Astrocyte of the hippocampus (primary cell): ENCODE measurements at regions not wholly inside any gene's neighbourhood (a gene's known extent, or its start where the extent isn't known, plus 50 kb on each side); places are given as distances from the start of the nearest gene placed in this dataset.
"Not testable (repeated sequence)": the region's sequence is repeated elsewhere in the genome, so short reads cannot be mapped to it uniquely, and the experiment has no call there.

Experiments
- DNase-seq: peaks from one replicate; pipeline ENCODE4 v3.0.0; 2011; ENCODE audit warnings: low read depth, low spot score

- peak; percentile 33 for DNase-seq
These were observed 437.1 kb upstream of the CBLB start for GRCh38 chr3:106305882-106306435.

DNA sequence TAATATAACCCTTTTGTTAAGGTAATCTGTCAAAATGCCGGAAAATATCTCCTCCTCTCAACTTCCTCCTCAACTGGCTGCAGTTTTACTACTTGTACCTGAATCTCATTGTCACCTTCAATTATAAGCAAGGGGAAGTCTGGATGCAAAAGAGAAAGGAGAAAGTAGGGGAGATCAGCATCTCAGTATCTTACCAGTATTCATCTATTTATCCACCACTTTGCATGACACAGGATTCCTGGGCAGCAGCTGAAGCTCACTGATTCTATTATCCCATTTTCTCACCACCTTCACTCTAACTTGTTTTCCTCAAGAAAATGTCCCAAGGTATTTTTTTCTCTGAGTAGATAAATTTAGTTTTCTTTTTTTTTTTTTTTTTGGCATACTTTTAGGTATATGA, 440.5 kb upstream of the CBLB start:
- DNase-seq, result no peak

DNA sequence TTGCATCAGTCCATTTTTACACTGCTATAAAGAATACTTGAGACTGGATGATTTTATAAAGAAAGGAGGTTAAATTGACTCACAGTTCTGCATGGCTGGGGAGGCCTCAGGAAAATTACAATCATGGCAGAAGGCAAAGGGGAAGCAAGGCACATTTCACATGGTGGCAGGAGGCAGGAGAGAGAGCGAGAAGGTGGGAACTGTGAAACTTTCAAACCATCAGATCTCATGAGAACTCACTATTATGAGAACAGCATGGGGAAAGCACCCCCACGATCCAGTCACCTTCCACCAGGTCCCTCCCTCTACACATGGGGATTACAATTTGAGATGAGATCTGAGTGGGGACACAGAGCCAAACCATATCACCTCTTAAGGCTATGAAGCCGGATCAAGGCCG, 441.0 kb upstream of the CBLB start:
- not testable (repeated sequence) for DNase-seq

- DNase-seq, result no peak
These were observed 448.6 kb upstream of the CBLB start for GRCh38 chr3:106317141-106318055.

- not testable (repeated sequence) for DNase-seq
These were observed 452.6 kb upstream of the CBLB start for GRCh38 chr3:106321438-106321837.

- no peak for DNase-seq
These were observed 454.8 kb upstream of the CBLB start for GRCh38 chr3:106323586-106323985.

DNA sequence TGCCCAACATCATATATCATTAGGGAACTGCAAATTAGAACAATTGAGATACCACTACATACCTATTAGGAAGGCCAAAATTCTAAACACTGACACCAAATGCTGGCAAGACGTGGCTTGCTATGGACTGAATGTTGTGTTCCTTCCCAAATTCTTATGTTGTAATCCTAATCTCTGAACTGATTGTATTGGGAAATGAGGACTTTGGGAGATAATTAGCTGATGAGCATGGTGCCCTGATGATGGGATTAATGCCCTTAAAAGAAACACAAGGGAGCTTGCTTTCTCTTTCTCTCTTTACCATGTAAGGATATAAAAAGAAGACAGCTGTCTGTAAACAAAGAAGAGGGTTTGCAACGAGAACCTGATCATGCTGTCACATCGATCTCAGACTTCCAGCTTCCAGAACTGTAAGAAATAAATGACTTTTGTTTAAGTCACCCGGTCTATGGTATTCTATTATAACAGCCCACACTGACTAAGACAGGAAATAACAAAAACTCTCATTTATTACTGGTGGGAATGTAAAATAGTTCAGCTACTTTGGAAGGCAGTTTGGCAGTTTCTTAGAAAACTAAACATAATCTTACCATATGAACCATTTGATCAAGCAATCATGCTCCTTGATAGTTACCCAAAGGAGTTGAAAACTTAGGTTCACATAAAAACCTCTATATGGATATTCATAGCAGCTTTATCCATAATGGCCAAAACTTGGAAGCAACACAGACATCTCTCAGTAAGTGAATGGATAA, 458.3 kb upstream of the CBLB start:
- no peak for DNase-seq

DNA sequence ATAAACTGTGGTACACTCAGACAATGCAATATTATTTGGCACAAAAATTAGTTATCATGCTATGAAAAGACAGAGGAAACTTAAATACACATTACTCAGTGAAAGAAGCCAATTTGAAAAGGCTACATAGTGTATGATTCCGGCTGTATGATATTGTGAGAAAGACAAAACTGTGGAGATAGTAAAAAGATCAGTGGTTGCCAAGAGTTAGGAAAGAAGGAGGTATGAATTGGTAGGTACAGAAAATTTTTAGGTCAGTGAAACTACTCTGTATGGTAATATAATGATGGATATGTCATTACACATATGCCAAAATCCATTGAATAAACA, 458.8 kb upstream of the CBLB start:
- no peak for DNase-seq

DNA sequence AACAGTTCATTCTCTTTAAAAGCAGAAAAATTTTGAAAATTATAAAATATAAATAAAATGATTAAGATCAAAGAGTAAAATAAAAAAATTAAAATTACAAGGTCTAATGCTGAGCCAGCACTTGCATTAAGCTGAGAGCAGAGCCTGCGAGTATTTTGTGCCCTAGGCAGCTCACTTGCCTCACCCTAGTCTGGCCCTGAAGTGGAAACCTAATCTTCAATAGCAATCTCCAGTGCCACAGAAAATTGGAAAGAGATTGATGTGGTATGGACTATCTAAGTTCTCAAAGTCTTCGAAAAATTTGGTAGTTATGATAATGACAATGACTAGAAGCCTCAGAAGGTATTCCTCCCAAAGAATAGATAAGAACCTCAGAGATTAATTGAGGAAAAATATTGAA, 459.4 kb upstream of the CBLB start:
- no peak for DNase-seq

DNA sequence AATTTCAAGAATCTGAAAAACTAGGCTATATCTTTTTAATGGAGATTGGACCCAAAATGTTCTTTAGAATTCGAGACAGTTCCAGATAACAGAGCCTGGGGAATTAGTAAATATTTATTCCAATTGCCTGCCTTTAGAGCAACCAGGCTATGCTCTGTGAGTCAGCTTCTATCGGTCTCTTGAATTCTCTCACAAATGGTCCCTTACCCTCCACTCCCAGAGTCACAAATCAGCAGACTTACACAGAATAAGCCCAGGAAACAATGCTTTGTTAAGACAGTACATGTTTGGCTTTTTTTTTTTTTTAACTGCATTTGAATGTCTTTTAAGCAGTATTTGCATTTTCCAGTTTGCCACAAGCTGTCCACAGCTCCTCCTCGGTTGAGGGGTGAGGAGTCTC, 460.7 kb upstream of the CBLB start:
- DNase-seq, result no peak

GRCh38 chr3:106331636-106332035, 462.8 kb upstream of the CBLB start:
- no peak for DNase-seq

DNA sequence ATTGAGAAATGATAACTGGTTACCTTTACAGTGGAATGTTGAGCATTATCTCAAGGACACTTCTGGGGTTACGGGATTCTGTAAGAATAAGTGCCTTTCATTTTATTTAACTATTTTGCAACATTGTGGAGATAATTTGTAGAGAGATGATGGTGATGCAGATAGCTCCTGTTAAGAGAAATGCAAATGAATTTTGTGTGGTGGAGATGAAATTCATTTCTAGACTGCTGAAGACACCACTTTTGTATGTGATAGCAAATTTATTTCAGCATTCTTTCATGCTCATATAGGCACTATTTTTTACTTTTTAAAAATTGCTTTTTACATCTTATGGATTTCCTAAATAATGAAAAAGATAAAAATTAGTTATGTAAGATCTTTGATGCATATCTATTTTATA, 463.3 kb upstream of the CBLB start:
- no peak for DNase-seq

GRCh38 chr3:106332884-106333283, 464.1 kb upstream of the CBLB start:
- no peak for DNase-seq

GRCh38 chr3:106333911-106334618, 465.3 kb upstream of the CBLB start:
- peak; percentile 89 for DNase-seq

GRCh38 chr3:106336619-106337018, 467.8 kb upstream of the CBLB start:
- no peak for DNase-seq

GRCh38 chr3:106337116-106337515, 468.3 kb upstream of the CBLB start:
- DNase-seq, result no peak

DNA sequence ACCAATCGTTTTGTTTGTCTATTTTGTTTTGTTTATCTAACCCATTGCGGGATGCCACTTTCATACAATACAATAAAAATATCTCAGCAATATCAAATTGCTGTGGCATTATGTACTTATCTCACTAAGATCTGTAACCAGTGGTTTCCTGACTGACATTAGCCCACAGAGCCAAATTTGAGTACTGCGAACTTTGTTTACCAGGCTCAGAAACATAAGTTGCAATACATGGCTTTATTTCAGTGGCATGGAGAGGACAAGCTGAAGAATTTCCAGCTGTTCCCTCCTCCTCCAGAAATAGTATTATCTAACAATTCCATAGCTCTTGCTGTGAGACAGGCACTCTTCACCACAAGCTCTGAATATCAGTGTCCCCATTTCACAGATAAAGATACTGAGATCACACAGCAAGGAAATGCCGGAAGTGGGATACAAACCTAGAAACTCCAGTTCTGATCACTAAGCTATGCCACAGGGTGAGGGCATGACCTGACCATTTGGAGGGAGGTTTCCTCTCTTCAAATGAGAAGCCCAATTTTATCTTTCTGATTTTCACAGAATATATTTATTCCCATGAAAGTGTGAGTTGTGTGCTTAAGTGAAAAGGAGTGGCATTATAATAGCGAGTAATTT, 469.9 kb upstream of the CBLB start:
- no peak for DNase-seq

- no peak for DNase-seq
These were observed 470.7 kb upstream of the CBLB start for GRCh38 chr3:106339551-106339950.

DNA sequence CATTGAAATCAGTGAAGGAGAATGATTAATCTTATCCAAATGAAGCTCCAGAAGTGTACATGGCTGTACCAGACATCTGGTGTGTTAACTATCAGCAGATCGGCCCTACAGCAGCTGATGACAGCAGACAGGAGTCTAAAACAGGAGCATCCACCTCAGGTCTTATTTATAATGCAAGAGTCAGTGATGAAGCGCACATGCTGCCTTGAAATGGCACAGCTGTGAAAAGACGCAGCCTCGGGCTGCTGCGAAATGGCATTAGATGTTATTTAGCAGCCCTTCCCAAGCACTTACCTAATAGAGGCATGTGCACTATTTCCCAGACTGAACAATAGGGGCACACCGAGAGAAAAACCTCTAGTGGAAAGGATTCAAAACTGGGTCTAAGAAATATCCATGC, 472.3 kb upstream of the CBLB start:
- no peak for DNase-seq

DNA sequence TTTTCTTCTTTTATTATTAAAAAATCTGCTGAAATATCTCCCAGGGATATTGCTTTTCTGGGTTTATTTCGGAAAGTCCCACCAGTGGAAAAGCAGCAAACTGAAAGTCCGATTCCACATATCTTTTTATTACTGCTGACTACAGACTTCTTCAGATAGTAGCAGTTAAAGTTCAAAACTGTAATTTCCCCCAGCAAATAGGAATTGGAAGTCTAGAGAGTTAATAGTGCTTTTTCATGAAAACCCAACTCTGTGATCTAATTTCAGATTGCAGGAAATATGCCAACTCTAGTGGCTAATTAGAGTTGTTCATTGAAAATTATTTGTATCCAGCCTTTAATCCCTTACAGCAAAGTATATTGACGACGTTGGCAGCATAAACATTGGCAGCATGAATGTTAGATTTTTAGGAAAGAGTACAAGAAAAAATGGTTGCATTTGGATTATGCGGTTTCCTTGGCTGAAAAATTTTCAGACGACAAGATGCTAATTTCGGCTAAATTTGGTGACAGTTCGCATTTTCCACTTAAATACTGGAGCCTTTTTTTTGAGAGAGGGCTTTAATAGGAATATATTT, 472.9 kb upstream of the CBLB start:
- DNase-seq, result no peak

DNA sequence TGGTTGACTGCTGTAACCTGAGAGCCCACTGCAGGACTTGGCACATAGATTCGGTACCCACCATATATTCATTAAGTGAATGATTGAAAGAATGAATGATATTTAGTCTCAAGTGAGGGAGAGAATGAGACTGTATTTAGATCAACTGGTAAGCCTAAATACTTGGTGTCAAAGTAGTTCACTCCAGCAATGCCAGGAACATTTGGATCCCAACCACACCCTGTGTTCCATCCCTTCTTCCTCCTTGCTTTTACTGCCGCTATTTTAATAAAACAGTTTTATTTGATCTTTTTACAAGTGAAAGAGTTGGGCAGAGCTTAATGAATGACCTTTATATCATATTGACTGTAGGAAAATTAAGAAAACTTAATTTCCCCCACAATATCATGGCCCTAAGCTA, 473.6 kb upstream of the CBLB start:
- no peak for DNase-seq
